ENCODE measurements at regions not wholly inside any gene's neighbourhood (a gene's known extent, or its start where the extent isn't known, plus 50 kb on each side); places are given as distances from the start of the nearest gene placed in this dataset.

DNA sequence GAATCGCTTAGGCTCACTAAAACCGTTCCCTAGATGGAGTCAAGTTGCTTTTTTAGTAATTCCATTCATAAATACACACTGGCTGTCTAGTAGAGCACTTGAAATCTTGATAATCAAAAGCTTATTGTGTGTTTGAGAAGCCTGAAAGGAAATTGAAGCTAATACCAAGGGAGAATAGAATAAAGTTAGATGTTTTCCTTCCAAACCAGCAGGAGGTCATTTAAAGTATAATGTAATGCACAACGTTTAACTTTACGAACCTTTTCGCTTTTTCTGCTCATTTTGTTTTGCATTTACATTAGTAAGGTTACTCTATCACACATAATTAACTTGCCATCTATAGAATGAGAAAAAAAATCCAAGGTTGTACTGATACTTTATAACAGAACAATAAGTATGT lies 440.9 kb downstream of the NKX6-1 start:
- TF ChIP-seq POLR2AphosphoS5 (IDR thresholded peaks at IDR 0.05; ENCODE audit: low read depth, low read length) (no peak), TAF1 (IDR thresholded peaks at IDR 0.05; ENCODE audit: low read depth, low read length) (no peak), POLR2A (IDR thresholded peaks at IDR 0.05; ENCODE audit: low read depth, low read length) (no peak), PAX5 (IDR thresholded peaks at IDR 0.05; ENCODE audit: insufficient read depth, low read length, severe bottlenecking) (no peak), SPI1 (IDR thresholded peaks at IDR 0.05; ENCODE audit: low read depth, low read length) (no peak)
